ENCODE measurements at regions not wholly inside any gene's neighbourhood (a gene's known extent, or its start where the extent isn't known, plus 50 kb on each side); places are given as distances from the start of the nearest gene placed in this dataset.

DNA sequence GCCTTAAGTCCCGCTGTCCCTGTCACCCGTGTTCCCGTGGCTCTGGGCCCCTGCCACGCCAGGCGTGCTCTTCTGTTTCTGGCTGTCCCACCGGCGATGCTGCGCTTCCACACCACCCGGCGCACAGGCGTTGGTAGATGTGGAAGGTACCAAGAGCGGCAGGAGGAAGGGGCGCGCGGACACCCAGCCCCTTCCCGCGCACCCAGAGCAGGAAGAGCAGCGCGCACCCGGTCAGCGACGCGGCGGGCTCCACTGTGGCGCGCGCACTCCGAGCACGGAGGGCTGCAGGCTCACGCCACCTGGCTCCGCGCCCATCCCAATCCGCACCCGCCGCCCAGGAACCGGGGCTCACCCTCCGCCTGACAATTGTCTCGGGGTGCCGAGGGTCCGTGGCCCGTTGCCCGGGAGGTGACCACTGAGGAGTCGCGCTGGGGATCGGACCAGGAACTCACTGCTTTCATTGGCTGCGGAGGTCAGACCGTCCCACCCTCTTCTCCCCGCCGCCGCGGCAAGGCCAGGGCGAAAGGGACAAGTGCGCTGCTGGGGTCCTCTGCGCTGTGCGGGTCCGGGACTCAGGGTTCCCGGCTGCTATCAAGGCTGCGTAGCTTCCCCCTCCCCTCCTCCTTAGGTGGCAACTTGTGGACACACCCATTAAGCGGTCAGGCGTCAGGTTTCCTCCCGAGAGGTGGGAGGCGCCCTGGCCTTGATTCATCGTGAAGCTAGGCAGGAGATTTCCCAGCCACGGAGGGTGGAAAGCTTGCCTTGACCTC lies 121.6 kb upstream of the ZNF92 start:
- Histone ChIP-seq H3K27me3 (ENCODE audit: insufficient read depth, low read length) (peaks cover 21% of the 10 kb centered on the region; the same call in 1 of the 2 replicates), H3K79me2 (ENCODE audit: control insufficient read depth, insufficient read depth, low read length, unreplicated experiment) (no peaks in the 10 kb centered on the region), H3K36me3 (ENCODE audit: insufficient read depth, low read length) (no peaks in the 10 kb centered on the region), H3K27ac (ENCODE audit: low read depth, low read length) (no peak overlapping the region), H2AFZ (ENCODE audit: low read length, unreplicated experiment) (peak overlapping the region; percentile 86), H3K4me3 (ENCODE audit: low read depth, low read length) (peak overlapping the region; percentile 83), H3K4me1 (ENCODE audit: control insufficient read depth, insufficient read depth, low read length, unreplicated experiment) (no peaks in the 10 kb centered on the region)

DNA sequence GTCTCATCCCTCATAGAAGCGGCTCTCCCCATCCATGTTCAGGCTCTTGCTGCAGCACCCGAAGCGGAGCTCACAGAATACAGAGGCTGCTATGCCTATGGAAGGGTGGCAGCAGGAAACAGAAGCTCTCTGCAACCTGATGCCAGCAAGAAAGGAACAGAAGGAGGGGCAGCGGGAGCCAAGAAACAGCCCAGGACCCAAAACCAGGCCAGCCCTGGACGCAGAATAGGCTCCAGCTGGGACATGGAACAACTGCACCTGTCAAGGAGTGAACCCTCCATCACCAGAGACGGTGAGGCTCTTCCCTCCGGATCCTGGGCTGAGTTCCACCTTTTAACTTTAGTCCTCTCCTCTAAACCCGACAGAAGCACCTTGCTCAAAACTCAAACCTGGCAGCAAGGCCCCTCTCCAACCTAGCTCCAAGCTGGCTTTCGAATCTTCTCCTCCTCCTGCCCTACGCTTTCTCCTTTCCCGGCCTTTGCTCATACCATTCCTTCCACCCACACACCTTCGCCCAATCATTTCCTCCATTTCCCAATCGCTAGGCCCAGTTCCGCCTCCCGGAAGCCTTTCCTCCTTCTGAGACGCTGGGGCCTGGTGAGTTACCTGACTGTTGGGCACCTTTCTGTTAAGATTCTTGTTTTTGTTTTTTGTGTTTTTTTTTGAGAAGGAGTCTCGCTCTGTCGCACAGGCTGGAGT lies 122.8 kb upstream of the ZNF92 start:
- H3K4me1 ChIP-seq (ENCODE audit: control insufficient read depth, insufficient read depth, low read length, unreplicated experiment): no peaks in the 10 kb centered on the region
- peaks cover 24% of the 10 kb centered on the region for H3K27me3 ChIP-seq (ENCODE audit: insufficient read depth, low read length)
- H3K27ac ChIP-seq (ENCODE audit: low read depth, low read length): no peak overlapping the region
- no peak overlapping the region for H2AFZ ChIP-seq (ENCODE audit: low read length, unreplicated experiment)
- no peak overlapping the region; the same call in 1 of the 2 replicates for H3K4me3 ChIP-seq (ENCODE audit: low read depth, low read length)
- H3K79me2 ChIP-seq (ENCODE audit: control insufficient read depth, insufficient read depth, low read length, unreplicated experiment): no peaks in the 10 kb centered on the region
- no peaks in the 10 kb centered on the region for H3K36me3 ChIP-seq (ENCODE audit: insufficient read depth, low read length)

- peaks cover 24% of the 10 kb centered on the region for H3K27me3 ChIP-seq (ENCODE audit: insufficient read depth, low read length)
- no peaks in the 10 kb centered on the region for H3K4me1 ChIP-seq (ENCODE audit: control insufficient read depth, insufficient read depth, low read length, unreplicated experiment)
- no peak overlapping the region for H2AFZ ChIP-seq (ENCODE audit: low read length, unreplicated experiment)
- H3K27ac ChIP-seq (ENCODE audit: low read depth, low read length): no peak overlapping the region
- no peak overlapping the region for H3K4me3 ChIP-seq (ENCODE audit: low read depth, low read length)
- no peaks in the 10 kb centered on the region for H3K36me3 ChIP-seq (ENCODE audit: insufficient read depth, low read length)
- no peaks in the 10 kb centered on the region for H3K79me2 ChIP-seq (ENCODE audit: control insufficient read depth, insufficient read depth, low read length, unreplicated experiment)
These were observed 123.4 kb upstream of the ZNF92 start for GRCh38 chr7:65250216-65250615.

DNA sequence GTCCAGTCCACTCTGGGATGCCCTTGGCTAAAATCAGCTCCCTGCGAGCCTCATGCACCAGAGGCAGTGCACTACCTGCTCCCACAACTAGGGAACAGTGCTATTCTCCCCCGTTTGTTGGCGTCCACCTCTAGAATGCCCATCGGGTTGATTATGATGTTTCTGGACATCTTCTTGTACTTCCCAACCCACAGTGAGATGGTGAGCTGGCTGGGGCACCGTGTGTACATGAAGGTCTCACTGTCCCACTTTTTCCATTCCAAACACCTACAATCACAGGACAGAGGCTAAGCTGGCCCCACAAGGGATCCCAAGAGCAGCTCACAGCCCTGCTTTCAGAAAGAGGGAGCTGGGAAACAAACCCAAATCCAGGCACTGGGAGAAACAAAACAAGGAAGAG lies 126.2 kb upstream of the ZNF92 start:
- Histone ChIP-seq H3K27me3 (ENCODE audit: insufficient read depth, low read length) (peaks cover 32% of the 10 kb centered on the region), H3K36me3 (ENCODE audit: insufficient read depth, low read length) (no peaks in the 10 kb centered on the region), H3K27ac (ENCODE audit: low read depth, low read length) (no peak overlapping the region), H2AFZ (ENCODE audit: low read length, unreplicated experiment) (no peak overlapping the region), H3K4me3 (ENCODE audit: low read depth, low read length) (no peak overlapping the region), H3K79me2 (ENCODE audit: control insufficient read depth, insufficient read depth, low read length, unreplicated experiment) (no peaks in the 10 kb centered on the region), H3K4me1 (ENCODE audit: control insufficient read depth, insufficient read depth, low read length, unreplicated experiment) (no peaks in the 10 kb centered on the region)

- H2AFZ ChIP-seq (ENCODE audit: low read length, unreplicated experiment): peak overlapping the region; percentile 53
- no peak overlapping the region for H3K27ac ChIP-seq (ENCODE audit: low read depth, low read length)
- no peaks in the 10 kb centered on the region for H3K36me3 ChIP-seq (ENCODE audit: insufficient read depth, low read length)
- peaks cover 23% of the 10 kb centered on the region for H3K27me3 ChIP-seq (ENCODE audit: insufficient read depth, low read length)
- peak overlapping the region; percentile 75 for H3K4me3 ChIP-seq (ENCODE audit: low read depth, low read length)
- no peaks in the 10 kb centered on the region for H3K79me2 ChIP-seq (ENCODE audit: control insufficient read depth, insufficient read depth, low read length, unreplicated experiment)
- H3K4me1 ChIP-seq (ENCODE audit: control insufficient read depth, insufficient read depth, low read length, unreplicated experiment): no peaks in the 10 kb centered on the region
These were observed 133.8 kb upstream of the ZNF92 start for GRCh38 chr7:65239707-65240352.

DNA sequence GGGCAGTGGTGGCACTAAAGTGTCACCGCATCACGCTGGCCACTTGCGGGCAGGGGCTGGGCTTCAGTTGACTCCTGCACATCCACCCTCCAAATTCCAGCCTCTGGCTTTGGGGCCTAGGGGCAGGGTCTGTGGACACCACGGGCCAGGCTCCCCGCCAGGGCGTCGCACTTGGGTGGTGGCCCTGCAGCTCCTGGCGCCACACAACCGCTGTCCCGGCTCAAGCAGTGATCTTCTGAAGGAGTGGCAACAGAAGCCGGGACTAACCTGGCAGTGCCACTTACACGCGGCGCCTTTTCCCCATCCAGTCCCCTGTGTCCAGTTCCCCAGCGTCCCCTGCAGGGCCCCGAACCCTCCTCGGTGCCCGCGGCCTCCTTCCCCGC lies 134.3 kb upstream of the ZNF92 start:
- no peaks in the 10 kb centered on the region for H3K4me1 ChIP-seq (ENCODE audit: control insufficient read depth, insufficient read depth, low read length, unreplicated experiment)
- no peak overlapping the region for H3K27ac ChIP-seq (ENCODE audit: low read depth, low read length)
- H2AFZ ChIP-seq (ENCODE audit: low read length, unreplicated experiment): no peak overlapping the region

GRCh38 chr7:65238785-65239184 lies 134.9 kb upstream of the ZNF92 start:
- no peaks in the 10 kb centered on the region for H3K79me2 ChIP-seq (ENCODE audit: control insufficient read depth, insufficient read depth, low read length, unreplicated experiment)

More for the DNA sequence above, 134.3 kb upstream of the ZNF92 start:
- no peaks in the 10 kb centered on the region for H3K79me2 ChIP-seq (ENCODE audit: control insufficient read depth, insufficient read depth, low read length, unreplicated experiment)
- peaks cover 22% of the 10 kb centered on the region for H3K27me3 ChIP-seq (ENCODE audit: insufficient read depth, low read length)
- H3K36me3 ChIP-seq (ENCODE audit: insufficient read depth, low read length): no peaks in the 10 kb centered on the region
- peak overlapping the region; percentile 75 for H3K4me3 ChIP-seq (ENCODE audit: low read depth, low read length)

GRCh38 chr7:65235586-65235985 lies 138.1 kb upstream of the ZNF92 start:
- no peak overlapping the region for H3K27ac ChIP-seq (ENCODE audit: low read depth, low read length)
- no peaks in the 10 kb centered on the region for H3K79me2 ChIP-seq (ENCODE audit: control insufficient read depth, insufficient read depth, low read length, unreplicated experiment)
- no peak overlapping the region for H2AFZ ChIP-seq (ENCODE audit: low read length, unreplicated experiment)
- no peaks in the 10 kb centered on the region for H3K4me1 ChIP-seq (ENCODE audit: control insufficient read depth, insufficient read depth, low read length, unreplicated experiment)
- no peaks in the 10 kb centered on the region for H3K36me3 ChIP-seq (ENCODE audit: insufficient read depth, low read length)
- H3K4me3 ChIP-seq (ENCODE audit: low read depth, low read length): no peak overlapping the region
- peaks cover 15% of the 10 kb centered on the region for H3K27me3 ChIP-seq (ENCODE audit: insufficient read depth, low read length)

More at GRCh38 chr7:65238785-65239184, 134.9 kb upstream of the ZNF92 start:
- Histone ChIP-seq H3K4me1 (ENCODE audit: control insufficient read depth, insufficient read depth, low read length, unreplicated experiment) (no peaks in the 10 kb centered on the region), H3K36me3 (ENCODE audit: insufficient read depth, low read length) (no peaks in the 10 kb centered on the region), H2AFZ (ENCODE audit: low read length, unreplicated experiment) (no peak overlapping the region), H3K27ac (ENCODE audit: low read depth, low read length) (no peak overlapping the region), H3K4me3 (ENCODE audit: low read depth, low read length) (no peak overlapping the region), H3K27me3 (ENCODE audit: insufficient read depth, low read length) (peaks cover 24% of the 10 kb centered on the region)

GRCh38 chr7:65233409-65234034 lies 140.1 kb upstream of the ZNF92 start:
- H2AFZ ChIP-seq (ENCODE audit: low read length, unreplicated experiment): no peak overlapping the region
- H3K79me2 ChIP-seq (ENCODE audit: control insufficient read depth, insufficient read depth, low read length, unreplicated experiment): no peaks in the 10 kb centered on the region
- H3K27ac ChIP-seq (ENCODE audit: low read depth, low read length): no peak overlapping the region
- no peaks in the 10 kb centered on the region for H3K4me1 ChIP-seq (ENCODE audit: control insufficient read depth, insufficient read depth, low read length, unreplicated experiment)
- H3K36me3 ChIP-seq (ENCODE audit: insufficient read depth, low read length): no peaks in the 10 kb centered on the region
- H3K27me3 ChIP-seq (ENCODE audit: insufficient read depth, low read length): peaks cover 15% of the 10 kb centered on the region; the same call in 1 of the 2 replicates
- H3K4me3 ChIP-seq (ENCODE audit: low read depth, low read length): no peak overlapping the region

GRCh38 chr7:65230231-65230630 lies 143.4 kb upstream of the ZNF92 start:
- Histone ChIP-seq H3K4me3 (ENCODE audit: low read depth, low read length) (no peak overlapping the region), H2AFZ (ENCODE audit: low read length, unreplicated experiment) (no peak overlapping the region), H3K79me2 (ENCODE audit: control insufficient read depth, insufficient read depth, low read length, unreplicated experiment) (no peaks in the 10 kb centered on the region), H3K4me1 (ENCODE audit: control insufficient read depth, insufficient read depth, low read length, unreplicated experiment) (no peaks in the 10 kb centered on the region), H3K36me3 (ENCODE audit: insufficient read depth, low read length) (no peaks in the 10 kb centered on the region), H3K27me3 (ENCODE audit: insufficient read depth, low read length) (peaks cover 10% of the 10 kb centered on the region; the same call in 1 of the 2 replicates), H3K27ac (ENCODE audit: low read depth, low read length) (no peak overlapping the region)
